ENCODE measurements at regions not wholly inside any gene's neighbourhood (a gene's known extent, or its start where the extent isn't known, plus 50 kb on each side); places are given as distances from the start of the nearest gene placed in this dataset.

- H2AFZ ChIP-seq (ENCODE audit: control insufficient read depth, low read depth, low read length), result no peak overlapping the region
- DNase-seq (ENCODE audit: low read depth, low spot score), result no peak
These were observed 155.9 kb downstream of the FAM174A start for GRCh38 chr5:100691085-100691484.

More at GRCh38 chr5:100691085-100691484, 155.9 kb downstream of the FAM174A start:
- H3K9me3 ChIP-seq (replicated peaks; ENCODE audit: control insufficient read depth, insufficient read depth, low read length), result no peaks in the 10 kb centered on the region; the same call in 2 of the 3 replicates
- RAD21 ChIA-PET (ENCODE audit: unreplicated experiment), result no interaction called here
- CTCF ChIA-PET, result interaction anchor here (1.4 kb wide), 1 partner anchor 54 kb away, joined by 3 read pairs; no protein-coding TSS in a partner anchor
- H3K4me1 ChIP-seq (ENCODE audit: control insufficient read depth, insufficient read depth, low read length), result no peaks in the 10 kb centered on the region
- H3K4me3 ChIP-seq, result no peak overlapping the region
- no peaks in the 10 kb centered on the region for H3K79me2 ChIP-seq (ENCODE audit: control insufficient read depth, insufficient read depth, low read length)
- no peak for TF ChIP-seq TAF1 (IDR thresholded peaks at IDR 0.05; ENCODE audit: borderline replicate concordance, low read depth, low read length)
- TF ChIP-seq BCLAF1 (IDR thresholded peaks at IDR 0.05), result no peak
- no peak for TF ChIP-seq SREBF1 (IDR thresholded peaks at IDR 0.05; ENCODE audit: low read length)
- TF ChIP-seq SKIL (IDR thresholded peaks at IDR 0.05; ENCODE audit: low read depth, poor library complexity, severe bottlenecking), result no peak
- no peak for TF ChIP-seq BCL11A (IDR thresholded peaks at IDR 0.05; ENCODE audit: low read depth, low read length)
- TF ChIP-seq NFYB (IDR thresholded peaks at IDR 0.05; ENCODE audit: insufficient read depth, low read depth, low read length), result no peak
- TF ChIP-seq POLR2A (IDR thresholded peaks at IDR 0.05; ENCODE audit: low read depth, low read length), result no peak
- no peak for TF ChIP-seq MTA3 (IDR thresholded peaks at IDR 0.05; ENCODE audit: borderline replicate concordance, low read length)
- TF ChIP-seq BCL3 (IDR thresholded peaks at IDR 0.05; ENCODE audit: borderline replicate concordance, insufficient read depth, low read depth, low read length, poor library complexity, severe bottlenecking), result no peak
- TF ChIP-seq JUND (IDR thresholded peaks at IDR 0.05; ENCODE audit: low read depth, low read length), result no peak
- no peak for TF ChIP-seq RCOR1 (conservative IDR thresholded peaks at IDR 0.05; ENCODE audit: low read depth, low read length)
- TF ChIP-seq ZBED1 (IDR thresholded peaks at IDR 0.05; ENCODE audit: borderline replicate concordance), result no peak
- TF ChIP-seq IRF4 (IDR thresholded peaks at IDR 0.05; ENCODE audit: low read depth, low read length), result no peak
- TF ChIP-seq MAX (IDR thresholded peaks at IDR 0.05; ENCODE audit: low read depth, low read length), result no peak
- no peak for TF ChIP-seq USF1 (IDR thresholded peaks at IDR 0.05; ENCODE audit: borderline replicate concordance, extremely low read length, insufficient read depth, low read depth, low read length)
- in situ Hi-C loops (cut with MboI), result no loop called here
- ATAC-seq, result no peak
- H3K9ac ChIP-seq (ENCODE audit: control insufficient read depth, insufficient read depth, low read length), result no peak overlapping the region
- no peak for FAIRE-seq
- H3K4me2 ChIP-seq (ENCODE audit: control insufficient read depth, insufficient read depth), result no peak overlapping the region
- H3K36me3 ChIP-seq (ENCODE audit: control insufficient read depth in 2 of 2, insufficient read depth in 2 of 2, low read length in 1 of 2), result no peaks in the 10 kb centered on the region
- H3K27ac ChIP-seq (ENCODE audit: control insufficient read depth, insufficient read depth), result no peak overlapping the region
- no peaks in the 10 kb centered on the region for H3K27me3 ChIP-seq (replicated peaks in 1 of 2; ENCODE audit: control insufficient read depth in 2 of 2, insufficient read depth in 2 of 2, low read length in 1 of 2)
- POLR2A ChIA-PET, result no interaction called here
- no peaks in the 10 kb centered on the region for H4K20me1 ChIP-seq (ENCODE audit: control insufficient read depth, insufficient read depth)
- intact Hi-C loops (cut with micrococcal nuclease; ENCODE audit: unreplicated experiment), result no loop called here
- no TSS peak for BruUV-seq (replicated peaks)
- SMC1A ChIA-PET (ENCODE audit: uncharacterized antibody, unreplicated experiment), result interaction anchor here (1.1 to 1.2 kb wide), 2 partner anchors 14 to 28 kb away, joined by 3 read pairs; no protein-coding TSS in a partner anchor
